Midbrain (tissue), 1 donor: ENCODE measurements at regions not wholly inside any gene's neighbourhood (a gene's known extent, or its start where the extent isn't known, plus 50 kb on each side); places are given as distances from the start of the nearest gene placed in this dataset.
"Not testable (repeated sequence)": the region's sequence is repeated elsewhere in the genome, so short reads cannot be mapped to it uniquely, and the experiment has no call there.

Experiments used
- DNase-seq: peaks from one replicate; lab custom pipeline; 2025; lab: John Stamatoyannopoulos, UW

GRCh38 chr21:13820286-13820685, 210.7 kb downstream of the POTED start:
- not testable (repeated sequence) for DNase-seq

GRCh38 chr21:13812191-13812590, 202.6 kb downstream of the POTED start:
- DNase-seq: not testable (repeated sequence)

GRCh38 chr21:13810559-13810958, 201.0 kb downstream of the POTED start:
- DNase-seq: not testable (repeated sequence)

- DNase-seq: not testable (repeated sequence)
These were observed 196.9 kb downstream of the POTED start for GRCh38 chr21:13806444-13806843.

GRCh38 chr21:13802757-13803156, 193.2 kb downstream of the POTED start:
- not testable (repeated sequence) for DNase-seq
